HEK293 (cell line): ENCODE measurements at regions not wholly inside any gene's neighbourhood (a gene's known extent, or its start where the extent isn't known, plus 50 kb on each side); places are given as distances from the start of the nearest gene placed in this dataset.

Experiments used
- CTCF ChIP-seq: fragments of 450-650 bp; formaldehyde crosslinking; IDR thresholded peaks from 2 replicates; pipeline ENCODE4 v1.5.1; 2016; ENCODE audit warnings: missing biosample characterization, missing genetic modification characterization
- SCRT1 ChIP-seq: fragments of 450-650 bp; formaldehyde crosslinking; IDR thresholded peaks from 2 replicates; pipeline ENCODE4 v1.5.1; 2016; ENCODE audit warnings: missing biosample characterization, missing genetic modification characterization, borderline replicate concordance
- ZBTB1 ChIP-seq: fragments of 450-650 bp; formaldehyde crosslinking; IDR thresholded peaks from 2 replicates; pipeline ENCODE4 v1.5.1; 2016; ENCODE audit warnings: missing biosample characterization, missing genetic modification characterization
- TF ChIP-seq, protein P1 (sequence below): fragments of 450-650 bp; IDR thresholded peaks from 2 replicates; pipeline ENCODE4 v1.5.1; 2018; ENCODE audit warnings: missing biosample characterization, mild to moderate bottlenecking, missing genetic modification characterization

GRCh38 chr7:155231241-155231800 is 66.4 kb upstream of the INSIG1 start:
- TF ChIP-seq CTCF (tag by site-specific recombination) (no peak), ZBTB1 (no peak), SCRT1 (tag by site-specific recombination) (no peak)
- TF ChIP-seq, protein P1, sequence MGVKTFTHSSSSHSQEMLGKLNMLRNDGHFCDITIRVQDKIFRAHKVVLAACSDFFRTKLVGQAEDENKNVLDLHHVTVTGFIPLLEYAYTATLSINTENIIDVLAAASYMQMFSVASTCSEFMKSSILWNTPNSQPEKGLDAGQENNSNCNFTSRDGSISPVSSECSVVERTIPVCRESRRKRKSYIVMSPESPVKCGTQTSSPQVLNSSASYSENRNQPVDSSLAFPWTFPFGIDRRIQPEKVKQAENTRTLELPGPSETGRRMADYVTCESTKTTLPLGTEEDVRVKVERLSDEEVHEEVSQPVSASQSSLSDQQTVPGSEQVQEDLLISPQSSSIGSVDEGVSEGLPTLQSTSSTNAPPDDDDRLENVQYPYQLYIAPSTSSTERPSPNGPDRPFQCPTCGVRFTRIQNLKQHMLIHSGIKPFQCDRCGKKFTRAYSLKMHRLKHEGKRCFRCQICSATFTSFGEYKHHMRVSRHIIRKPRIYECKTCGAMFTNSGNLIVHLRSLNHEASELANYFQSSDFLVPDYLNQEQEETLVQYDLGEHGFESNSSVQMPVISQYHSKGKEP: no peak
